NAMALWA (cell line): ENCODE measurements at regions not wholly inside any gene's neighbourhood (a gene's known extent, or its start where the extent isn't known, plus 50 kb on each side); places are given as distances from the start of the nearest gene placed in this dataset.

Experiments used
- DNase-seq: peaks from one replicate; pipeline ENCODE4 v3.0.0-alpha.2; 2015; ENCODE audit warnings: low spot score

DNA sequence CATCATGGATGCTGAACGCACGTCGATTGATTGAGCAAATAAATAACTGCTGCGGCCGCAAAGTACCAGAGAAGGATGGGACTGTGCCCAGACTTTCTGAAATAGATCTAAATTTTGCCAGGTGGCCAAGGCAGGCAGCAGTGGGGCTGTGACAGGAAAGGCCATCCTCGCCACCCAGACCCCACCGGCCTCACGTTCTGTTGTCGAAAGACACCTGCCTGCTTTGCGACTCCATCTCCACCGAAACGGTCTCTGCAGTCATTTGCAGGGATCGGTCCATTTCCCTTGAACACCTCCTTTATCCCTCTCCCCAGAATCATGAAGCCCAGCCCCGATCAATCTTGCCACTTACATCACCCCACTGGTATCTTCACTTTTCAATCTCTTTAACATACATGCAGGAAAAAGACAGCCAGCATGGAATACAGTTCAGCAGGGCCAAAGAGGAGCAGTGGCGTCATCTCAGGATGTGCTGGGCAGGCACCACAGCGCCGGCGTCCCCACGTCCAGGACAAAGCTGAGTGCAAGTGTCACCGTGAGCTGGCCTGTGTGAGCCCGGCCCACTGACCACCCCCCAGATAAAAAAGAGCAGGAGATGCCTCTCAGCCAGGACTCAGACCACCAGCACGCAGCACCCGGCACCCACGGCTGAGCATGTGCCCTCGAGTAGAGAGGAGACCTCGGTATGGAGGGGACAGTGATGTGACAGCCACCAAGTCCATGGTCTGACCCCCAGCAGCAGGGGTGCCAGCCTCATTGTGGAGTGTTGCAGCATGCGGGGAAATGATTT is 610.3 kb downstream of the TBC1D22A start:
- DNase-seq, result no peak

DNA sequence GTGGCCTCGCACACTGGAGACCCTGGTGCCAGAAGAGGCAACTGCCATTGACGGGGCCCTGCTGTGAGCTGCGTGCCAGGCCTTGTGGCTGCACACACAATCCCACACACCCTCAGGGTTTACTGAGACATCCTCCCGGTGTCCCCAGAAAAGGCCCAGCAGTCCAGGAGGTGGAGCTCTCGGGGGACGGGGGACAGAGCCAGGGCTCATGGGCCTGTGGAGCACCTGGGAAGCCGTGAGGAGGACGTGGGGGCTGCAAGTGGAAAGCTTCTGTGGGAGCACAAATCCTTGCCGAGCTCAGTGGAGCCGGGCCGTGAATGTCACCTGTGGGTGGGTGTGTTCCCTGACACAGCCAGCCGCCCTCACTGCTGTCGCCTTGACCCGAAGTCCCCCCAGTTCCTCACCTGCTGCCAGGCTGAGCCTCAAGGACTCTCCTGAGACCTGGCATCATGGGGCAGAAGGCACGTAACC is 609.7 kb downstream of the TBC1D22A start:
- DNase-seq, result no peak

DNA sequence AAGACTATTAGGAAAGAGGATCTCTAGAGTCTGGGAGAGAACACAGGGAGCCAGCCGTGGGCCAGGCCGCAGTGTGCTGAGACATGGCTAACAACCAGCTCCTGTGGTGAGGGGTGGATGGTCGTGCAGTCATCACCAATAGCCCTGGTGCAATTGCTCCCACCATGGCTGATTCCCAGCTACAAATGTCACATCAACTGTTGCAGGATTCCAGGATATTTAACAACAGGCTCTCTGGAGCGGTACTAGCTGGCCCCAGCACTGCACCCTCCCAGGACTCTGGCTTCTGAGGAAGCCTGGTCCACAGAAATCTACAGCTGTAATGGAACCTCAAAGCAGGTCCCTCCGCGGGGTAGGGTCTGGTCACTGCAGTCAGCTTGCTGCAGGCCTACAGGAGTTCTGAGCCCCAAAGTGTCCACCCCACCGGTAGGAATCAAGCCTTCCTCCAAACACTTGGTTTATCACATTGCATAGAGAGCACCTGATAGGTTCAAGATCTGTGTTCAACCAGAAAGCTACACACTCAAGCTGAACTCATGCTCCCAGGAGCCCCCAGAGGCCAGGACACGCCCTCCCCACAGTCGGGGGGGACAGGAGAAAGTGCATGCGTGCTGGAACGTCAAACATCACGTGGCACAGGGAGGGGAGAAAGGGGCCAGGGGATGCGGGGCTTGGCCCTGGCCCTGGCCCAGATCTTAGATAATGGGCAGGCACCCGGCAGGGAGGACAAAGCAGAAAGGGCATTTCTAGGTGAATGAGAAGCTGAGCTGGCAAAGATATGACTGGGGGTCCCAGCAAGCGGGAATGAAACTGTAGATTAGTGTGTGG is 609.0 kb downstream of the TBC1D22A start:
- no peak for DNase-seq

DNA sequence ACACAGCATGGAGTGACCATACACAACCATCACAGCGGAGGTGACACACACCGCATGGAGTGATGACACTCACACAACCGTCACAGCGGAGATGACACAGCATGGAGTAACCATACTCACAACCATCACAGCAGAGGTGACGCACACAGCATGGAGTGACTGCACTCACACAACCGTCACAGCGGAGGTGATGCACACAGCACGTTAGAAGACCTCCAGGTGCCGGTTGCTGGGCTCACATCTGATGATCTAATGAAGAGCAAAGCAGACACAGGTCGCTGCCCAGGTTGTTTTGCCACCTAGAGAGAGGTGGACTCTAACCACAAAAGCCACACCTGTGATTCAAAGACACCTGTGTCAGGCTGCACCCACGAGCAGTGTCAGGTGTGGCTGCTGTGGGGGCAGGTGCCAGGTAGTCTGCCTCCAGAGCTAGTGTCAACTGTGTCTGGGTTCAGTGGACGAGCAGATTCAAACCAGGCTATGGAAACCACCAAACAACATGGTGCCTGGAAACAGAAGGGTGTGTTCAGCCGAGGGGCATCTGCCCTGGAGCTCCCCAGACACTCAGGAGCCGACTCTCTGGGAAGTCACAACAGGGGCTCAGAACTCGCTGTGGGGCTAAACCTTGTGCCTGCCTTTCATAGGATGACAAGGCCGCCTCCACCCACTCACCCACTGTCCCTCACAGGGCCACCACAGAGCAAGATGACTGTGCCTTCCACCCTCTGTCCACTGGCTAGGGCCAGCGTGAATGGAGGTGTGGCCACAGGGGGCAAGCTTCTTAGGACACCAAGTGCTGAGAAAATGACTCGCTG is 608.2 kb downstream of the TBC1D22A start:
- no peak for DNase-seq

DNA sequence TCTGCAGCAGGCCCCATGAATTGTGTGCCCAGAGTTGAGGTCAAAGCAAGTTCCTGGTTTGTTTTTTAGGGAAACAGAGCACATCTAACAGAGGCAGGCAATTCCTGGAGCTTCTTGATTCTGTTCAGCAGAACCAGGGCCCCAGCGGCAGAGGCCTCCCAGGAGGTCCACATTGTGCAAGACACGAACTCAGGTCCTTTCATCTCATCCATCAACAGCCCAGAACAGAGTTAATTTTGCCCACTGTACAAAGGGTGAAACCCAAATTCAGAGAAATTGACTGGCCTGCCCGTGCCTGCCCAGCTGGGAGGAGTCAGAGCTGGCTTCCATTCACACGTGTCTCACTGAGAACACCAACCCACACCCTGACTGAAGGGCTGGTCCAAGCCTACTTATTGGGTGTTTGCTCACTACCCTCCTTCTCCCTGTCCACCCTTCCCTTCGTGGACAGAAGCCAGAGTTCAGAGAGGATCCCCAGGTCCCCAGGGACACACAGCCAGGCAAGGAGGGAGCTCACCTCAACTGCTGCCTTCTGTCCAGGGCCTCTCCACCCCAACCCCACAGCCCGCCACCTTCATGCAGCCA is 607.1 kb downstream of the TBC1D22A start:
- no peak for DNase-seq

DNA sequence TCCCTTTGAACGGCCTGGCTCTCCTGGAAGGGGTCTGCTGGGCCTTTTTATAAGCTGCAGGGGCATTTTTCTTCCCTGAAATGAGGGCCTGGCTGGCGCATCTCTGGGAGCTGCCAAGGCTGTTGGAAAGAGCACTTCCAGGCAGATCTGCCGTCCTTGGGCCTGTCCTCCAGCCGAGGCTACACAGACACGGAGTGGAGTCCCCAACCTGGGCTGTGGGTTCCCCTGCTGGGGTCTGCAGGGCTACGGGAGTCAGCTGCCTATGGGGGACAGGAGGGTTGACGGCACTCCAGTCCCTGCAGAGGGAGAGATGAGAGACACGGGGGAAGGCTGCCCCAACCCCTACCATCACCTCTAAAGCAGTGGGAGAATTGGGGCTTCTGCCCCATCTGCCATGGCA is 606.6 kb downstream of the TBC1D22A start:
- DNase-seq, result no peak

DNA sequence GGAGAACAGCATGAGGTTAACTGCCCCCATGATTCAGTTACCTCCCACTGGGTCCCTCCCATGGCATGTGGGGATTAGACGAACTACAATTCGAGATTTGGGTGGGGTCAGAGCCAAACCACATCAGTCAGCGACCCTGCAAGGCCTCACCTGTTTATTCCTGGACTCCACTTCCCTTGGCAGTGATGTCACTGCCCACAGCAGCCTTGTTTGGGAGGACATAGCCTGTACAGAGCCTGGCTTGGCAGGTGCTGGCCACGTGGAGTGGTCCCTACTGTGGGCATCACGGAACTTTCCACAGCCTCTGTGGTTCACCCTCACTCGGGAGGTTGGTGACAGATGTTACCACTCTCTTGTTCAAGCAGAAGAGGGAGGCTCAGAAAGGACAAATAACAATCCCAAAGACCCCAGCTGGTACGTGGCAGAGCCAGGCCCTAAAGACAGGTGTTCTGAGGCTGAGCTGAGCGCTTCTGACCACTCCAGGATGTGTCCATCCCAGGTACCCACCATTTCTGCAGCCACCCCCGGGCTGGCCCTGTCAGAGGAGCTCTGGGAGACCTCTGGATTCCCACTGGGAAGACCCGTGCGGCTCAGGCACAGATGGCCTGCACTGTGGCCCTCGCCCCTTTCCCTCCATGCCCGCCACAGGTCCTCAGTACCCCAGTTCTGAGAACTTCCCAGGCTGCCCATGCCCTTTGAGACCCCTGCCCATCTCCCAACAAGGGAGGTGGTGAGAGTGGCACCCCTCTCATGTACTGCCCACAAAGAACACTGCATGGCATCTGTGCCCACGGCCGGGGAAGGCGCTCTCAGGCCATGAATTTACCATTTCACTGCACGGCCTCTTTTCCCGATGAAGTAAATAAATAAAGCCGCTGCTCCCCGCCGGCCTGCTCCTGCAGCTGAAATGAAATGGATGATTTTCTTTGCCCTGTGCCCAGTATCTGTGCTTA is 605.8 kb downstream of the TBC1D22A start:
- DNase-seq, result no peak

DNA sequence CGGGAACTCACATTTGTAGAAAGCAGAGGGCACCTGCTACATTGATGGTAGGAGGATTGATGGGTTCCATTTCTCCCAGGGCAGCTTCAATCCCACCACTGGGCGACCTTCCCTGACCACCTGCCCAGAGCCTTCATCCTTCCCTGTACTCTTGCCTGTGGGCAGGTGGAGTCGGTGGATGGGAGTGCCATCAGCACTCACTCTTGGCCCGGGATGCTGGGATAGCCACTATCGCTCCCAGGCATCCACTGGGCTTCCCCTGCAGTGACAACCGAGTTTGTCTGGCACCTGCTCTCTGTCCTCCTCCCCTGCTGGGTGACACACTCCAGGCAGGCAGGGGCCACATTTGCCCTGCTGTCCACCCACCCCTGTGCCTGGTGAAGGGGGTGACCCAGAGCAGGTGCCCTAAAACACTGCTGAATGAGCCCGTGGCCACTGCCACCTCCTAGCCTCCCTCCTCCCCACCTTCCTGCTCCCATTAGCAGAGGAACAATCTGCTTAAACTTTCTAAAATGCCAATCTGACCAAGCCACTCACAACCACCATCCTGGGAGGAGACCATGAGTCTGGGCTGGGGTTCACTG is 604.7 kb downstream of the TBC1D22A start:
- no peak for DNase-seq

DNA sequence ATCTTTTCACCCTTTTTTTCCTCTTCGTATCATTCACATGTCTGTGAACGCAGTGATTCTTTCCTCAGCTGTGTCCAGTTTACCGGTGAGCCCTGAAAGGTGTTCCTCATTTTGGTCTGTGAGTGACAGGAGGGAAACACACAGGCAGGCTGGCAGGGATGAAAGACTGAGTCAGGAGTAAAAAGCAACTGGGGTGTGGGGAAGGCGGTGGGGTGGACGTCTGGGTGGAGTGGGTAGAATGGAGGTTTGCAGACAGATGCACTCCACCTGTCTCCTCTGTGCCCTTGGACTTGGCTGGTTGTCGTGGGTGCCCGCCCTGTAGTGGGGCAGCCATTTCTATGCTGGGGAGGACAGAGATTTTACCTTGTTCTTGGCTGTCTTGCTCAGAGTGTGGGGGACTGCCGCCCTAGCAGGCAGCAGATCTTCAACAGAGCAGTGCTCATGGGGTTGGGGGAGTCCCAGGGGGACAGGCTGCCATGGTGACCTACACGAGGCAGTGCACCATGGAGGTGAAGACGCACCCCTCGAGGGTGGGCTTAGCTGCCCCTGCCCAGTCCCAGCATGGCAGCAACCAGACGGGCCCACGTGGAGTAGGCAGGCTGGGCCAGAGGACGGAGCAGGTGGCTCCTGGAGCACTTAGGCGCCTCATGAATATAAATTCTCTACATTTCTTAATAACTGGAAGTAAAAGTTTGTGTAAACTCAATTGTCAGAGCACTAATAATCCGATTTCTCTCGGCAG is 603.7 kb downstream of the TBC1D22A start:
- DNase-seq, result no peak

DNA sequence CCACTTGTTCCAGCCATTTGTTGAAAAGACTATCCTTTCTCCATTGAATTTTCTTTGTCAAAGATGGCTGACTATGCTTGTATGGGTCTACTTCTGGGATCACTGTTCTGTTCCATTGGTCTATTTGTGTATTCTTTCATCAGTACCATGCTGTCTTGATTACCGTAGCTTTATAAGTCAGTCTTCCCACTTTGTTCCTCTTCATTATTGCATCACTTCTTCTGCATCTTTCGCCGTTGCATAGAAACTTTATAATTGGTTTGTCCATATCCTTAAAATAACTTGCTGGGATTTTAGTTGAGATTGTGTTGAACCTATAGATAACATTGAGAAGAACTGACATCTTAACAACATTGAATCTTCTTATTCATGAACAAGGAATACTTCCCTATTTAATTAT is 598.8 kb downstream of the TBC1D22A start:
- no peak for DNase-seq

DNA sequence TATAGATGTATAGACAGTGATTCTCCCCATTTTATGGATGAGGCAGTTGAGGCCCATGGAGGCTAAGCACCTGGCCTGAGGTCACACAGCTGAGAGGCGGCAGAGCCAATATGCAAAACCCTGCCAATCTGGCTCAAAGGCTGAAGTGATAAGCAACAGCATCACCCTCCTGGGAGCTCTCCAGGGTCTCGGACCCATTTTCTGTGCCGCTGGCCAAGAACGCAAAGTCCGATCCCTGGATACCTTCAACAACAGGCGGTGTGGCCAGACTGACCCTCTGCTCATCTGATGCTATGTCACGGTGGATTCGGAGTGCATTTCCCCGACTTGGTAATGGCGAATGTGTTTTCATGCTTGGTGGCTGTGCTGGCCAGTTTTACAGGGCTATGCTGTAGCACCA is 595.0 kb downstream of the TBC1D22A start:
- DNase-seq, result no peak

DNA sequence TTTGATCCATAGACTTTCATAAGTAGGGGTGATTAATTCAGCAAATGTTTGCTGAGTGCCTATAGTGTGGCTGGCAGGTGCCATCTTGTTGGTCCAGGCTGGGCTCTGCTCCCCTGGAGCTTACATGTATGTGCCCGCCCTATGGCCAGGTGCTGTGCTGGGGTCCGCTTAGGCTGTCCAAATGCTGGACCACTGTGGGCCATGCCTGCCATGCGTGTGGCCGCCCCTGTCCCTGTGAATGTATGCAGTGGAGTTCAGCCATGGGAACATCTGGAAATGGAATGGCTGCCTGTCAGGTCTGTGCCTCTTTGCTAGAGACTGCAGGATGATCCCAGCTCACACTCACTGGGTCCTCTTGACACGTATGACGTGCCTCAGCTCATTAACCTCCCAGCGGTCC is 594.6 kb downstream of the TBC1D22A start:
- DNase-seq, result no peak

DNA sequence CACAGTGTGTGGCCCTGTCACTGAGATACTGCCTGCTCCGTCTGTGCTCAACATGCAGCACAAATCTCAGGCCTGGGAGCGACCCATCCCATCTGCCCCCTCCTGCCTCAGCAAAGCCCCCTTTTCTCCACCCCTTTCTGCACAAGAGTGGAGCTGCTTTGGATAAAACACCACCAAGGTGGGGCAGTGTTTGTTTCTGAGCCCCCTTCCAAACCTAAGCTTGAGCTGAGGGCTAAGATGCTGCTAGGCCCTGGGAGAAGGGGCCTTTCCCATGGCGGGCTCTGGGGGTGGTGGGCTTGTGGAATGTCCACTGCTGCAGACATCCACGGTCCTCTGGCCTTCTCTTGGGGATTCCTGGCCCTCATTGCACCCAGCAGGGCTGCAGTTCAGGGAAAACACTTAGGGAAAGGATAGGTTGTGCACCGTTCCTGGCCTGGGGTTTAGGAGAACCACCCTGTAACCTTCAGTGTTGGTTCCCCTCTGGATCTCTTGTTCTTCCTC is 594.1 kb downstream of the TBC1D22A start:
- DNase-seq, result no peak

DNA sequence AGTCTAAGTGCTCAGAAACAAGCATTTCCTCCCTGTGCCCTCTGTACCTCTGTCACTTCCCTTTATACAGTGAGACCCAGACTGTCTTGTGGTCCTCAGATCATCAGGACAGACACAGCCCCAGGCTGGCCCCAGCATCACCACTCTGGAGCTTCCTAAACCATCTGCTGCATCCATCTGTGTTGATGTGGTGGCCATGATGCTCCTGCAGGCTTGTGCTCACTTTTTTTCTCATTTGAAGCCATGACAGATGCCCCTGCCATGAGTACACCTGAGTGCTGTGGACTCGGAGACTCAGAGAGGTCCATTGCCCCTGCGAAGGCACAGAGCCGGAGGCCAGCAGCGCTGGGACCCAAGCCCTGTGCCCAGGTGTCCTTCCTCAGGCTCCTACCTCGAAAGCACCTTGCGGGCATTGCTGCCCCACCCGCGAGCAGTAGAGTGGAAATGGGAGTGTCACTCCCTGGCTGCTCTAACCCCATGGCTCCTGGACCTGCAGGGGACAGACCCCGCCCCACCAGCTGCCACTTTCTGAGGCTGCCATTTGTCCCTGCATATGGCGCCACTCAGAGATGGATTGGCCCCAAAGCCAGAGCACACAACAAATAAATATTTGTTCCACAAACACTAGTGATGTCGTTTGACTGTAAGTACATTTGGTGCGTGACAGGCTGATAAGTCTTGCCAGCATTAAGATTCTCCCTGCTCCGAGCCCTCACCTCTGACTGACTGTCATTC is 593.5 kb downstream of the TBC1D22A start:
- no peak for DNase-seq

DNA sequence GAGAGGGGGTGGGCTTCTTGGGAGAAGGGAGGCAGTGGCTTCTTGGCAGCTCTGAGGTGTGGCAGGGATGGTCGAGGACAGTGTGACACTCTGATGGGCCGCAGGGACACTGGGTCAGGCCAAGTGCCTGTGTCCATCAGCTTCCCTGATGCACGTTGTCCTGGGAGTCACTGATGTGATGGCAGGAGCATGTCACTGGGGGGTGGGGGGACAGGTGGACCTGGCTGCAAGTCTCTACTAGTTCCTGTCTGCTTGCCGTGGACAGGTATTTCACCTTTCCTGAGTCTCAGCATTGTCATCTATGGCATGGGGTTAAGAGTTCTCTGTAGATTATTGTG is 592.9 kb downstream of the TBC1D22A start:
- DNase-seq, result no peak

DNA sequence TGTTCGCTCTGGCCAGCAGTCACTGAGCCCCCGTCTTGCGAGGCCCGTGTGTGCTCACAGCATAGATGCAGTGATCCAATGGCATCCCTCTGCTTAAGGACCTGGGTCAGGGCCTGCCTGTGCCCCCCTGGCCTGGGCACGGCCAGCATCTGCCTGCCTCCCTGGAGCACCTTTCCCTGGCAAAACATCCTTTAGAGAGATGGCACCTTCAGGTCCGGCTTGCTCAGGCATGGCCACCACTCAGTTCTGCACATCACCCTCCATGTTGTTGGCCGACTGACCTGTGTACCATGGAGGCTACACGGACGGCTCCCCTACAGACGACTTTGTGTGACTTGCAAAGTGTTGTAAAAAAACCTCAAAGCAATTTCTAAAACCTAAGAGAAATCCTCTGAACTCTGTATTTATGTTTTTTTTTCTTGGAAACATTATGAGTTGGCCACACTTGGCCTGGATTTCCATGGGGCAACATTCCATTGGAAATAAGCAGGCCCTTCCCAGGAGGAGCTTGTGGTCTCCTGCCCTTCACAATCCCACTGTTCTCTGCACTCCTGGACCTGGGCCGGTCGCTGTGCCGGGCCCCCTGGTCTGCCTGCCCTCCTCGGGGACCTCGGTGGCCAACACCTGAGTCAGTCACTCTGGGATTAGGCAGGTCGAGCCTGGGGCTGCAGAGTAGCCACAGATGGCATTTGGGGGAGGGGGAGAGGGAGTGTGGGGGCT is 592.4 kb downstream of the TBC1D22A start:
- DNase-seq, result no peak

DNA sequence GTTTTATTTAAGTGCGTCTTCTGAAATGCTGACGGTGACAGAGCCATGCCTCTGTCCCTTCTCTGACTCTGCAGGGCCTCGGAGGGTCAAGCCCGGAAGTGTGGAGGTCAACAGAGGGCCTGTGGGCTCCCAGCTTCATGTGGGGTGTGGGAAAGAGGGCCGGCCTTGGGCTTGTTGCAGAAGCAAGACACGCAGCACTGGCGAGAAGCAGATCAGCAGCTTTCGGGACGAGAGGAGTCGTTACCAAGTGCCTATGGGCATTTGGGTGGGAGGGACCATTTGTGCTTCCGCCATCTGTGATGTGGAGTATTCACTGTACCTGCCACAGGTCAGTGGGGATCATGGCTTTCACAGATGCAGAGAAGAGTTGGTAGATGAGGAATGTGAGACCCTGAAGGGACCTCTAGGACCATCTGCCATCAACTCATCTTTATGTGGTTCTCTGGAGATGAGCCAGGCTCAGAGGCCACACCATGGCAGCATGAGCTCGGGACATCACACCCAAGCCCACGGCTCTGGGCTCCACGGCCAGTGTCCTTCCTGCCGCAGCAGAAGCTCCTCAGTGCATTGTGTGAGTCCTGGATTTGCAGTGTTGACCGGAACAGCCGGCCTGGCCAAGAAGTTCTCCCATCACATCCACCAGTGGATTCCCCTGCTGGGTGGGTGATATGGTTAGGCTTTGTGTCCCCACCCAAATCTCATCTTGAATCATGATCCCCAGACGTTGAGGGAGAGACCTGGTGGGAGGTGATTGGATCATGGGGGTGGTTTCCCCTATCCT is 590.7 kb downstream of the TBC1D22A start:
- no peak for DNase-seq
